Renal cortical epithelial cell (primary cell): ENCODE measurements at regions not wholly inside any gene's neighbourhood (a gene's known extent, or its start where the extent isn't known, plus 50 kb on each side); places are given as distances from the start of the nearest gene placed in this dataset.
"Not testable (repeated sequence)": the region's sequence is repeated elsewhere in the genome, so short reads cannot be mapped to it uniquely, and the experiment has no call there.

Source experiments
- DNase-seq: peaks from one replicate; pipeline ENCODE4 v3.0.0-alpha.2; 2011; ENCODE audit warnings: low read depth

DNA sequence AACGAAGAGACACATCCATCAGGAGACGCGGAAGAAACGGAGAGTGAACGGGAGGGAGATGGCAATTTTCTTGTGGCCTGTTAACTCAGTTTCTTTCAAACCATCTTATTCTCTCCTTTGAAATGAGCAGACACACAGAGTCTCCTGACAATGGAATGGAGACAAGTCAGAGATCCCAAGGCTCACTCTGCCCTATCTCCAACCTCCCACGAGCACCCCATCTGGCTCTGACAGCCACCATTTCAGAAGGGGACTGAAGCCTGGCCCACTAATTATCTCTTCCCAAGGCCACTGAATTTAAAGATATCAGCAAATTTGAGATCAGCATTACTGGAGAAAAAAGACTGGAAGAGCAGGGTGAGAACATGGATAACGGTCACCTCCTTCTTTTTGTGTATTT is 215.6 kb downstream of the DHX15 start:
- no peak for DNase-seq

GRCh38 chr4:24364852-24365251 is 219.5 kb downstream of the DHX15 start:
- DNase-seq, result no peak

DNA sequence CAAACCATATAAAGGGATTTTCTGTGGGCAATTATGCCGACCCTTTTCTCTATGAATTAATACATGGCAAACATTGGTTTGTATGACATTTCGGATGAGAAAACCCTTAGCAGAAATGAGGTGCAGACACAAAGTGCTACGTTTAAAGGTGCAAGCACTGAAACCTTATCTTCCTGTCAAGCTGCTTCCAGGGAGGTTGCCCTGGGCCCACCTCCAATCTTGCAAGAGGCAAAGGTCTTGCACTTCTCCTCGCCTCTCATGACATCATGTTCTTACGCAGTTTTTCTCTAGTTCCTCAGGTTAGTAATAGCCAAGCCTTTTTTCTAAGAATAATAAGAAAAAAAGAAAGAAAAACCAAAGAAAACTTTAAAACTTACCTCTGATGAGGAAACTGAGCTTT is 220.1 kb downstream of the DHX15 start:
- no peak for DNase-seq

DNA sequence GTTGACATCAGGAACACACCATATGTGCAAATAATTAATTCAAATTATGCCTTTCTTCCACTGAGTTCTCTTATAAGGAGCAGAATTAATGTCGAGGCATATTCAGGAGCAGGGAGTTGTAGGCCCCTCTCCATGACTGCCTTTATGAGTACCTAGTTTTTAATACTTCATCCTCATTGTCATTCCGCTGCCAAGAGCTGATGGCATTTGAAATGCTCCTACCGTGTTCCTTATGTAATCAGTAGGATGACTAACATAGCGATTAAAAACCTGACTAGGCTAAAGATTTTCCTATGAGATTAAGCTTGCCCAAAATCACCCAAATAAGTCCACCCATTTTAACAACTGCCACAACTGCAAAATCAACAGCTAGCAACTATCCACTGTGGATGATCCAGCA is 220.6 kb downstream of the DHX15 start:
- no peak for DNase-seq

DNA sequence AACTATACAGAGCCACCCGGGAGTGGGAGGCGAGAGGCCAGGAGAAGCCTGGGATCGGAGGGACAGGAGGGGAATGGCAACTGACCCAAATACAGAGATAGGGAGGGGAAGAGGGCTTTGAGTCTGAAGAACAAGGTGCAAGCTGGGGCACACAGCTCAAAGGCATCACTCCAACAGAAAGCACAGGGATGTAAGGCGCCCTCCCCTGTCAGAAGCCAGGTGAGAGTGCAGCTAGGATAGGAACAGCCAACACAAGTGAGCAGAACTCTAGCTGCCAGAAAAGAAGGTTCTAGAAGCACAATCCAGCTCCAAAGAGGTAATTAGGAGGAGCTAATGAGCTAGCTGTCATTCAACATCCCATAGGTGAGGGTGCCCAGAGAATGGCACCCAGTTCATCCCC is 232.2 kb downstream of the DHX15 start:
- DNase-seq, result no peak

- DNase-seq, result not testable (repeated sequence)
These were observed 235.0 kb downstream of the DHX15 start for GRCh38 chr4:24349168-24349996.

DNA sequence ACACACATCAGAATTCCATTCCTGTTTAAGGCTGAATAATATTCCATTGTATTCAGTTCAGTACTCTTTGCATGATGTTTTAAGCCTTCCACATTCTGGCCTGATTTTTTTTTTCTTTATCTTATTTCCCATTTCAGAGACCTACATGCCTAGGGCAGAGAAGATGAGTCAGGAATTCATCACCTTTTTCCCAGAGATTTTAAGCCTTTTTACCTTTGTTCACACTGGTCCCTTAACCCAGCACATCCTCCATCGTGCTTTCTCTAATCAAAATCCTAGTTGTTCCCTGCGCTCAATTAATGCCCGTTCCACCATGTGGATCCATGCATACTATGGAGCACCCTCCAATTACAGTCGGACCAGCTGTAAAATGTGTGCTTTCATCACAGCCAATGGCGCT is 245.1 kb downstream of the DHX15 start:
- no peak for DNase-seq

DNA sequence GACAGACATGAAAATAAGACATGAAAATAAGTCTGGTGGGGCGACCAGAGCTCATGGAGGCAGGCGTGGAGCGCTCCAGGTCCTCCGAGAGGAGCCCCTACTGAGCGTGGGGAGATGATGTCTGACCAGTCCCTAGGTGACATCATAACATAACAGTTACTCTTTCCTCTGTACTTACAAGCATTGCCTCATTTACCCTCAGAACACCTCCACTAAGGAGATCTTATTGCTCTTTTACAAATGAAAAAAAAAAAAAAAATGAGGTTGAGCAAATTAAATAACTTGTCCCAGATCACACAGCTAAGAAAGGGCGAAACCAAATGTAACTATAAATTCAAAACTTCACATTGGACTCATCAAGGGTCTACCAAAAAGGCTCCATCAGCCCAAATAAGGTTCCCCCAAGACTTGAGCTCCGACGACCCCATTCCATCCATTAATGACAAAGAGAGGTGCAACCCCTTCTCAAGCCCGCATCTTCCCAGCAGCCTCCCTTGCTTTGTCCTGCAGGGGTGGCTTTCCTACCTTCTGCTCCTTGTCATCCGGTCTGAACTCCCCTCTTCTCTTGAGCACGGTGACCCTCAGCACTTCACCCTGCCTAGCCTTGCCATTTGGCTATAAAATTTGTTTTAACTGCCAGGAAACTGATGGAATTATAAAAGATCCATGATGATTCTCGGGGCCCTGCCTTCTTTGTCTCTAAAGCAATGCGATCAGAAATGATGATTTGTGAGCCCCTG is 246.7 kb downstream of the DHX15 start:
- DNase-seq, result no peak

GRCh38 chr4:24335616-24336015 is 248.7 kb downstream of the DHX15 start:
- DNase-seq, result no peak

DNA sequence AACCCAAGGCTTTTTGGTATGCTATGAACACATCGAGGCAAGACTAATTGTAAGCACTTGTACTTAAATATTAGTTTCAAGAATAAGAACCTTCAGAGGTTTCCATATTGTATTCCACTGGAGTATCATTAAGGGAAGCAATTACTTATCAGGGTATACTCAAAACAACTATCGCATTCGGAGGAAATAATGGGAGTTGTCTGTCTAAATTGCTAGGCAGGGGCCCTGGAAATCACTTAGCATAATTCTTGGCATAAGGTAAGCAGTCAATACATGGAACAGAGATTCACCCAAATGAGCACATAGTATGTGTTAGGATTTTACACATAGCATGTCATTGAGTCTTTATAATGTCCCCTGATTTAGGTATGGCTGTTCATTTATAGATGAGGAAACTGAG is 249.4 kb downstream of the DHX15 start:
- no peak for DNase-seq

DNA sequence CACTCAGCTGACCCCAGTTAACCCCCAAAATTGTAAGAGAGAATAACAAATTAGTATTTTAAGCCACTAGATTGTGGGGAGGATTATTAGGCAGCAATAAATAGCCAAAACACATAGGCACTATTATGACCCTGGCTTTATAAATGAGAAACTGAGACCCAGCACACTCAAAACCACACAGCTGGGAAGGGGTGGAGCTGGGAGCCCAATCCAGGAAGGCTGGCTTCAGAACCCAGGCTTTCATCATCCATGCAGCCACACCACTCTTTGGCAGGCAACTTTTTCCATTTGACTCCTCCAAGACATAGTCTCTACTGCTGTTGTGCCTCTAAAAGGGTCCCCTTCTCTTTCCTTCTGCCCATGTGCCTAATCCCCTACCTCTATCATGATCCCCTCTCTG is 253.8 kb downstream of the DHX15 start:
- no peak for DNase-seq

GRCh38 chr4:24330172-24330571 is 254.2 kb downstream of the DHX15 start:
- peak; percentile 79 for DNase-seq

DNA sequence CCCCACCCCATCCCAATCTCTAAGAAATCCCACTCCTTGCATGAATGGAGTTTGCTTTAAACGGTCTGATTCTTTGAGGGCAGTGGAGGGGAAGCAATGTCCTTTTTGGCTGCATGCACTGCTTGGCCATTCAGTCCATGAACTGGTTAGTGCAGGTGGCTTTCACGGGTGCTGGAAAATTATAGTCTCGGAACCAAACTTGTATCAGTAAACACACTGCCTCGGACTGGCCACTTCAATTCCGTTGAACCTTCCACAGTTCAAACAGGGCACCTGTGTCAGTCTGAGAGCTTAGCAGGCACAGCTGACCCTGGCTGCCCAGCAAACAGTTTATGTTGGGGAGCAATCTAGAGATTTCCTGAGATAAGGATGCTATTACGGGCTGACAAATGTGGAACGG is 255.6 kb downstream of the DHX15 start:
- no peak for DNase-seq

GRCh38 chr4:24328310-24328709 is 256.0 kb downstream of the DHX15 start:
- no peak for DNase-seq

DNA sequence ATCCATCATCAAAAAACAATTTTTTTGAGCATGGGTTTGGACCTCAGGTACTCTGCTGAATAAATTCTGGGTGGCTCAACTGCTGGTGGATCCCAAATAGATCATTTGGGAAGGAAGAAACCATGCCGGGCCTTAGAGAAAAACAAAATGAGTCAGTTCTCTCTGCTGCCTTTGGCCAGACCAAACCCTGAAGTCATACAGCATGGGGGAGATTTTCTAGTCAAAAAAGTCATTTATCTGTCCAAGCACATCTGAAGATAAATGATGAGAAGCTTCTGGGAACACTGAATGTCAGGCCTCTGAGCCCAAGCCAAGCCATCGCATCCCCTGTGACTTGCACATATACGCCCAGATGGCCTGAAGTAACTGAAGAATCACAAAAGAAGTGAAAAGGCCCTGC is 261.4 kb downstream of the DHX15 start:
- no peak for DNase-seq

GRCh38 chr4:24322511-24322910 is 261.8 kb downstream of the DHX15 start:
- peak; percentile 26 for DNase-seq

DNA sequence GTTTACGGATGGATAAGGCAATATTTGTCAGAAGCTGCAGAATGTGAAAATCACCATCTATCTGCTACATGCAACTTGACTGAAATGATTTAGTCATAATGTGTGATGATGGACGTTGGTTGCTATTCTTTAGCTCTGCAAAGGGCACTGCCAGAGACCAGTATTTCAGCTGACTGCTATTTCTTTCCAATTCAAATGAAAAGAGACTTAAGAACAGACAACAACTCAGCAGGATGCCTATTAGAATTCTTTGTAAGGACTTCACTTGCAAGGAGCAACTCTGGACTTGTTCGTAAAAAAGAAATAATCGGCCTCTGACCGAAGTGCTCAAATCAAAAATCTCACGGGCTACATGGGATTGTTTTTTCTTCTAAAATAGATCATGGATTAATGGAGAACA is 262.7 kb downstream of the DHX15 start:
- no peak for DNase-seq

GRCh38 chr4:24321131-24321530 is 263.2 kb downstream of the DHX15 start:
- DNase-seq, result peak; percentile 55

- DNase-seq, result no peak
These were observed 265.0 kb downstream of the DHX15 start for GRCh38 chr4:24319387-24319786.

- no peak for DNase-seq
These were observed 269.3 kb downstream of the DHX15 start for GRCh38 chr4:24315056-24315455.

GRCh38 chr4:24312261-24312913 is 272.0 kb downstream of the DHX15 start:
- DNase-seq, result peak; percentile 19

GRCh38 chr4:24303926-24304325 is 280.4 kb downstream of the DHX15 start:
- no peak for DNase-seq

GRCh38 chr4:24298911-24299310 is 285.4 kb downstream of the DHX15 start:
- DNase-seq, result no peak
